GM12875 (cell line): ENCODE measurements at regions not wholly inside any gene's neighbourhood (a gene's known extent, or its start where the extent isn't known, plus 50 kb on each side); places are given as distances from the start of the nearest gene placed in this dataset.
A peak's percentile ranks its signal among the peaks of the same experiment; 100 is the strongest.

Experiments used
- H3K4me3 ChIP-seq: one replicate; pipeline ENCODE4 v1.5.1; 2011; ENCODE audit warnings: low read depth, low read length, control low read depth
- CTCF ChIP-seq: IDR thresholded peaks from 2 replicates; pipeline ENCODE4 v1.5.1; 2011; ENCODE audit warnings: low read depth, mild to moderate bottlenecking, control low read depth, inconsistent platforms, low read length, moderate library complexity, borderline replicate concordance; ENCODE audit not compliant: insufficient read depth

GRCh38 chr9:90100014-90100413, 495.2 kb downstream of the GADD45G start:
- TF ChIP-seq CTCF = no peak
- no peak overlapping the region for H3K4me3 ChIP-seq

GRCh38 chr9:90102292-90102901, 497.6 kb downstream of the GADD45G start:
- no peak overlapping the region for H3K4me3 ChIP-seq
- peak; percentile 68 for TF ChIP-seq CTCF

GRCh38 chr9:90103771-90104170, 499.0 kb downstream of the GADD45G start:
- H3K4me3 ChIP-seq = no peak overlapping the region
- no peak for TF ChIP-seq CTCF

- no peak overlapping the region for H3K4me3 ChIP-seq
- no peak for TF ChIP-seq CTCF
These were observed 501.0 kb downstream of the GADD45G start for GRCh38 chr9:90105773-90106172.

GRCh38 chr9:90107040-90107725, 502.4 kb downstream of the GADD45G start:
- H3K4me3 ChIP-seq = no peak overlapping the region
- no peak for TF ChIP-seq CTCF

- no peak overlapping the region for H3K4me3 ChIP-seq
- TF ChIP-seq CTCF = no peak
These were observed 503.2 kb downstream of the GADD45G start for GRCh38 chr9:90107726-90108655.
